Mesendoderm (in vitro differentiated cells): ENCODE measurements at regions not wholly inside any gene's neighbourhood (a gene's known extent, or its start where the extent isn't known, plus 50 kb on each side); places are given as distances from the start of the nearest gene placed in this dataset.
A peak's percentile ranks its signal among the peaks of the same experiment; 100 is the strongest.

Source experiments
- DNase-seq: peaks from one replicate; pipeline ENCODE4 v3.0.0; 2013
- H2AK5ac ChIP-seq: 2 replicates; pipeline ENCODE4 v1.6.1; 2013; ENCODE audit warnings: low read length, inconsistent platforms
- H2BK120ac ChIP-seq: 2 replicates; pipeline ENCODE4 v1.6.1; 2013; ENCODE audit warnings: low read depth, mild to moderate bottlenecking, low read length, moderate library complexity, mixed read lengths
- H2BK15ac ChIP-seq: replicated peaks from 2 replicates; pipeline ENCODE4 v1.6.1; 2013; ENCODE audit warnings: low read depth, mild to moderate bottlenecking, moderate library complexity
- H2BK5ac ChIP-seq: 2 replicates; pipeline ENCODE4 v1.6.1; 2013; ENCODE audit warnings: low read length, inconsistent platforms
- H3K18ac ChIP-seq: 2 replicates; pipeline ENCODE4 v1.6.1; 2013; ENCODE audit warnings: mild to moderate bottlenecking, low read length, mixed read lengths
- H3K23ac ChIP-seq: one replicate; pipeline ENCODE4 v1.6.1; 2013; ENCODE audit warnings: low read length
- H3K27ac ChIP-seq: 2 replicates; pipeline ENCODE4 v1.5.1; 2013; ENCODE audit warnings: low read depth, mild to moderate bottlenecking, inconsistent platforms, low read length, moderate library complexity
- H3K27me3 ChIP-seq: 2 replicates; pipeline ENCODE4 v1.6.1; 2013; ENCODE audit warnings: low read length, control low read depth, mild to moderate bottlenecking, inconsistent platforms; ENCODE audit not compliant: insufficient read depth, poor library complexity
- H3K36me3 ChIP-seq: 2 replicates; pipeline ENCODE4 v1.6.1; 2013; ENCODE audit warnings: low read length, inconsistent platforms; ENCODE audit not compliant: control insufficient read depth, insufficient read depth
- H3K4ac ChIP-seq: one replicate; pipeline ENCODE4 v1.6.1; 2013; ENCODE audit warnings: low read depth, mild to moderate bottlenecking, low read length, moderate library complexity
- H3K4me1 ChIP-seq: 2 replicates; pipeline ENCODE4 v1.6.1; 2013; ENCODE audit warnings: low read depth, low read length, inconsistent platforms; ENCODE audit not compliant: control insufficient read depth
- H3K4me2 ChIP-seq: 2 replicates; pipeline ENCODE4 v1.6.1; 2013; ENCODE audit warnings: low read length
- H3K4me3 ChIP-seq: 2 replicates; pipeline ENCODE4 v1.5.1; 2013; ENCODE audit warnings: mild to moderate bottlenecking, low read length
- H3K56ac ChIP-seq: one replicate; pipeline ENCODE4 v1.6.1; 2013; ENCODE audit warnings: low read length
- H3K79me1 ChIP-seq: 2 replicates; pipeline ENCODE4 v1.6.1; 2013; ENCODE audit warnings: low read length, inconsistent platforms
- H3K79me2 ChIP-seq: 2 replicates; pipeline ENCODE4 v1.6.1; 2013; ENCODE audit warnings: mild to moderate bottlenecking, low read length; ENCODE audit not compliant: control insufficient read depth, insufficient read depth
- H3K9ac ChIP-seq: 2 replicates; pipeline ENCODE4 v1.6.1; 2013; ENCODE audit warnings: low read length, inconsistent platforms
- H4K5ac ChIP-seq: one replicate; pipeline ENCODE4 v1.6.1; 2013; ENCODE audit warnings: low read length
- H4K8ac ChIP-seq: one replicate; pipeline ENCODE4 v1.6.1; 2013; ENCODE audit warnings: low read depth, mild to moderate bottlenecking, control low read depth, low read length, moderate library complexity
- WGBS: extraction: QIAGEN DNeasy Blood & Tissue Kit; methylation state at CpG from one replicate; pipeline ENCODE4 v1.1.7; 2013; ENCODE audit warnings: low lambda C conversion rate, missing lambda C conversion rate; ENCODE audit not compliant: insufficient coverage; ENCODE audit errors: extremely low coverage; 5-methylcytosine and 5-hydroxymethylcytosine counted together

DNA sequence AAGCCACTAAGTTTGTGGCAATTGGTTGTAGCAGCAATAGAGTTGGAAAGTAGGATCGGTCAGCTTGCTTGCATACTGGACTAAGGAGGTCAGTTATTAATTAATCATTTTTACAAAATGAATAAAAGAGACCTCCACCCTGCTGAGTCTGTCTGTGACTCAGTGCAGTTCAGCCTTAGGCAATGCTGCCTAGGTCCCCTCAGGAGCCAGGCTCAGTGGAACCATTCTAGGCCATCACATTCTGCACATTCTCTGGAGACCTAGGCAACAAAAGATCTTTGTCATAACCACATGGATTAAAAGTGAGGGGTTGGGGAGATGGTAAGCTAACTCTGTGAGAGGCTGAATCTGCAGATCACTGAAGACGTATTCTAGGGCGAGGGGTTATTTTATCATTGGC, 178.7 kb upstream of the CADM1 start:
- no peak overlapping the region for H3K4me3 ChIP-seq
- WGBS: no CpG with 5 or more reads among the region's 3 CpGs
- no peak overlapping the region for H3K9ac ChIP-seq

GRCh38 chr11:115682101-115682500, 177.9 kb upstream of the CADM1 start:
- no peak overlapping the region for H2BK15ac ChIP-seq
- no peak overlapping the region for H3K4me3 ChIP-seq
- no peak overlapping the region for H2BK5ac ChIP-seq
- no peak overlapping the region for H3K27ac ChIP-seq
- no peak overlapping the region for H2BK120ac ChIP-seq
- no peaks in the 10 kb centered on the region for H3K79me2 ChIP-seq
- H4K8ac ChIP-seq: no peak overlapping the region
- no peaks in the 10 kb centered on the region for H3K79me1 ChIP-seq
- no peak overlapping the region for H3K9ac ChIP-seq
- no peaks in the 10 kb centered on the region for H3K36me3 ChIP-seq
- no peak overlapping the region for H4K5ac ChIP-seq
- H2AK5ac ChIP-seq: no peak overlapping the region
- no peak overlapping the region for H3K4me2 ChIP-seq
- H3K4me1 ChIP-seq: no peaks in the 10 kb centered on the region
- no peak overlapping the region for H3K56ac ChIP-seq
- DNase-seq: no peak
- H3K4ac ChIP-seq: no peak overlapping the region
- no peak overlapping the region for H3K18ac ChIP-seq
- whole genome bisulfite sequencing: no CpG with 5 or more reads among the region's 5 CpGs
- no peaks in the 10 kb centered on the region for H3K27me3 ChIP-seq
- no peak overlapping the region for H3K23ac ChIP-seq

More for the DNA sequence above, 178.7 kb upstream of the CADM1 start:
- H3K27me3 ChIP-seq: no peaks in the 10 kb centered on the region
- no peak overlapping the region for H3K27ac ChIP-seq
- H4K5ac ChIP-seq: no peak overlapping the region
- H3K79me1 ChIP-seq: no peaks in the 10 kb centered on the region
- H3K56ac ChIP-seq: no peak overlapping the region
- no peak overlapping the region for H4K8ac ChIP-seq
- no peaks in the 10 kb centered on the region for H3K4me1 ChIP-seq
- H3K18ac ChIP-seq: no peak overlapping the region
- H3K79me2 ChIP-seq: no peaks in the 10 kb centered on the region
- no peak overlapping the region for H2AK5ac ChIP-seq
- DNase-seq: no peak
- H2BK15ac ChIP-seq: no peak overlapping the region
- no peak overlapping the region for H2BK5ac ChIP-seq
- no peak overlapping the region for H2BK120ac ChIP-seq
- no peak overlapping the region for H3K23ac ChIP-seq
- no peak overlapping the region for H3K4me2 ChIP-seq
- H3K4ac ChIP-seq: no peak overlapping the region
- H3K36me3 ChIP-seq: no peaks in the 10 kb centered on the region

DNA sequence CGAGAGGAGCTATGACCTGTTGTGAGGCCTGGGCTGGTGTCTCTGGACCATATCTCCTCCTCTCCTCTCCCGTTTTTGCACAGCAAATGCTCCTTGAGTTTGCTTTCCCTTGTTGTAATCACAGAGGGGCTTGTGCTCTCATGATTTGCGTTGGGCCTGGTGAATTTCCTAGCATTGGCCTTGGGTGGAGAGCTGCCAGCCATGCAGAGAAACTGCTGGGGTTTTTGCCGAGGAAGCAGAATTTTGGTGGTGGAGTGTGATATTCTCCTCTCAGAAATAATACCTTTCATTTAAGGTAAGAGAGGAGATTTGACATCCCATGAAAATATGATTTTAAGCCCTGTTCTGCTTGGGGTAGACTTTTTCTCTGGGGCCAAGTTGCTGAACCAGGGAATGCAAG, 175.7 kb upstream of the CADM1 start:
- WGBS: no CpG with 5 or more reads among the region's 4 CpGs

DNA sequence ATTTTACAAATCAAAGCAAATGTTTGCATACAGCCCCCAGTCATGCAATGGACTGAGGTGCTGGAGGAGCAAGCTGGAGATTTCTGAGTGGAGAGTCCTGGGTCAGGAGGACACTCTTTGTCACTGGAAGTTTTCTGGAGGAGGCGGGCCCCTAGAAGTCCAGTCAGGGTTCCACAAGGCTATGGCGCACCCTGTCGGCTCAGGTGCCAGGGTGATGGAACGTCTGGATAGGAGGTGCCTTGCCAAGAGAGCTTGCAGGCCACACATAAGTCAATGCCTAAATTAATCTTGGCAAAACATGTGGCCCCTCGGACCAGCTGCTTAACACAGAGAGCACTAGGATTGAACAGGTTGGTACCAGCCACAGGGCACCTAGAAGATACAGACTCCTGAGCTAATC, 174.7 kb upstream of the CADM1 start:
- no peak overlapping the region for H3K18ac ChIP-seq
- no CpG with 5 or more reads among the region's 5 CpGs for WGBS

More for the DNA sequence above, 175.7 kb upstream of the CADM1 start:
- peaks cover 2% of the 10 kb centered on the region for H3K4me1 ChIP-seq
- no peak overlapping the region for H2BK5ac ChIP-seq
- H3K4me3 ChIP-seq: no peak overlapping the region
- no peaks in the 10 kb centered on the region for H3K79me1 ChIP-seq
- H3K27ac ChIP-seq: no peak overlapping the region
- H3K56ac ChIP-seq: no peak overlapping the region
- H3K23ac ChIP-seq: no peak overlapping the region
- H3K27me3 ChIP-seq: no peaks in the 10 kb centered on the region
- no peak overlapping the region for H3K18ac ChIP-seq
- no peak overlapping the region for H2BK15ac ChIP-seq
- H3K36me3 ChIP-seq: no peaks in the 10 kb centered on the region
- H2BK120ac ChIP-seq: no peak overlapping the region
- H3K4ac ChIP-seq: no peak overlapping the region
- no peak overlapping the region for H4K8ac ChIP-seq
- H3K9ac ChIP-seq: no peak overlapping the region
- DNase-seq: no peak
- no peak overlapping the region for H2AK5ac ChIP-seq
- no peak overlapping the region for H3K4me2 ChIP-seq
- H4K5ac ChIP-seq: no peak overlapping the region
- H3K79me2 ChIP-seq: no peaks in the 10 kb centered on the region

GRCh38 chr11:115677190-115677589, 173.0 kb upstream of the CADM1 start:
- peaks cover 7% of the 10 kb centered on the region for H3K4me1 ChIP-seq
- H3K36me3 ChIP-seq: no peaks in the 10 kb centered on the region
- WGBS: no CpG with 5 or more reads among the region's 4 CpGs
- H4K8ac ChIP-seq: no peak overlapping the region
- no peak for DNase-seq
- H3K4ac ChIP-seq: no peak overlapping the region
- H3K79me1 ChIP-seq: no peaks in the 10 kb centered on the region
- H2AK5ac ChIP-seq: no peak overlapping the region
- no peak overlapping the region for H3K27ac ChIP-seq
- no peak overlapping the region for H3K18ac ChIP-seq
- H3K79me2 ChIP-seq: no peaks in the 10 kb centered on the region
- no peaks in the 10 kb centered on the region for H3K27me3 ChIP-seq
- no peak overlapping the region for H3K4me2 ChIP-seq
- no peak overlapping the region for H2BK15ac ChIP-seq
- H4K5ac ChIP-seq: no peak overlapping the region
- no peak overlapping the region for H2BK5ac ChIP-seq
- H3K4me3 ChIP-seq: no peak overlapping the region
- H3K56ac ChIP-seq: no peak overlapping the region
- no peak overlapping the region for H2BK120ac ChIP-seq
- no peak overlapping the region for H3K23ac ChIP-seq
- no peak overlapping the region for H3K9ac ChIP-seq

More for the DNA sequence above, 174.7 kb upstream of the CADM1 start:
- no peak overlapping the region for H4K5ac ChIP-seq
- no peak overlapping the region for H2AK5ac ChIP-seq
- H3K79me2 ChIP-seq: no peaks in the 10 kb centered on the region
- no peak overlapping the region for H4K8ac ChIP-seq
- H2BK5ac ChIP-seq: no peak overlapping the region
- no peak overlapping the region for H2BK120ac ChIP-seq
- no peaks in the 10 kb centered on the region for H3K27me3 ChIP-seq
- peak; percentile 74 for DNase-seq
- H3K79me1 ChIP-seq: no peaks in the 10 kb centered on the region
- no peak overlapping the region for H2BK15ac ChIP-seq
- H3K4me2 ChIP-seq: no peak overlapping the region
- H3K4ac ChIP-seq: no peak overlapping the region
- peaks cover 7% of the 10 kb centered on the region for H3K4me1 ChIP-seq
- no peak overlapping the region for H3K4me3 ChIP-seq
- H3K9ac ChIP-seq: no peak overlapping the region
- H3K36me3 ChIP-seq: no peaks in the 10 kb centered on the region
- H3K56ac ChIP-seq: no peak overlapping the region
- no peak overlapping the region for H3K23ac ChIP-seq
- no peak overlapping the region for H3K27ac ChIP-seq

DNA sequence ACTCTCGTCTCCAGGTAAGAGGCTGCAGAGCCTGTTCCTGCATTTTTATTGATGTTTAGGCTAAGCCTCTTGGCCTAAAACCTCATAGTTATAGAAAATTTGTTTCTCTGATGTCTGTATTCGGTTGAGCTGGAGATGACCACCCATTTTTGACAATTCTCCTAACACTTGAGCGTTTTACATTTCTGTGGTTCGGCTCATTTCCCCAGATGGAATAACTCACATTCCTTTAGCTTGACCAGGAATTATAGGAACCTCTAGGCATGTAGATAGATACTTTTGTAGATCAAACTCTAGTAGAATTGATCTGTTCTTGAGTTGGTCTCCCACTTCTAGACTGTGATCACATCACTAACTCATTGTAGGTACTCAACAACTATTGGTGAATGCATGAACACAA, 172.6 kb upstream of the CADM1 start:
- no peak overlapping the region for H3K4me3 ChIP-seq
- H3K18ac ChIP-seq: no peak overlapping the region
- no peak overlapping the region for H3K23ac ChIP-seq
- H3K56ac ChIP-seq: peak overlapping the region; percentile 20
- peak; percentile 41 for DNase-seq
- no peak overlapping the region for H3K9ac ChIP-seq
- no CpG with 5 or more reads among the region's 4 CpGs for WGBS
- H3K27me3 ChIP-seq: no peaks in the 10 kb centered on the region
- H2BK120ac ChIP-seq: no peak overlapping the region
- no peak overlapping the region for H3K4me2 ChIP-seq
- no peak overlapping the region for H2BK5ac ChIP-seq
- no peaks in the 10 kb centered on the region for H3K36me3 ChIP-seq
- H3K4me1 ChIP-seq: peaks cover 7% of the 10 kb centered on the region
- H4K8ac ChIP-seq: no peak overlapping the region
- no peak overlapping the region for H3K27ac ChIP-seq
- no peak overlapping the region for H3K4ac ChIP-seq
- H3K79me2 ChIP-seq: no peaks in the 10 kb centered on the region
- no peak overlapping the region for H4K5ac ChIP-seq
- no peak overlapping the region for H2BK15ac ChIP-seq
- H3K79me1 ChIP-seq: no peaks in the 10 kb centered on the region
- no peak overlapping the region for H2AK5ac ChIP-seq
